Common myeloid progenitor, CD34-positive (primary cell): ENCODE measurements at regions not wholly inside any gene's neighbourhood (a gene's known extent, or its start where the extent isn't known, plus 50 kb on each side); places are given as distances from the start of the nearest gene placed in this dataset.

Experiments used
- CTCF ChIA-PET: fragments of 350-600 bp; sonication (Branson Sonifier 250); formaldehyde crosslinking; loops from one replicate; lab custom pipeline; 2021; ENCODE audit warnings: antibody characterized with exemption; lab: Charles Lee
- POLR2A ChIA-PET: fragments of 350-600 bp; sonication (Branson Sonifier 250); formaldehyde crosslinking; loops from one replicate; lab custom pipeline; 2021; ENCODE audit warnings: antibody characterized with exemption; lab: Charles Lee
- DNase-seq, 3 donors: peaks; one replicate each; pipeline versions ENCODE4 v3.0.0 to v3.0.0-alpha.2; 2013
- H3K27ac ChIP-seq, 2 experiments: 1 replicate in 1 of 2; 2 replicates in 1 of 2; pipeline ENCODE4 v1.7.0; 2013; ENCODE audit warnings: inconsistent platforms in 2 of 2, low read length in 2 of 2, mild to moderate bottlenecking in 2 of 2, low read depth in 1 of 2, moderate library complexity in 1 of 2; ENCODE audit not compliant: severe bottlenecking in 2 of 2, insufficient read depth in 1 of 2, poor library complexity in 1 of 2
- H3K27me3 ChIP-seq, 5 experiments: replicated peaks in 2 of 5; 1 replicate in 3 of 5; 2 replicates in 2 of 5; pipeline versions ENCODE4 v1.6.1 to v1.7.0; 2013; ENCODE audit warnings: low read length in 4 of 5, mild to moderate bottlenecking in 2 of 5, moderate library complexity in 2 of 5, inconsistent platforms in 1 of 5; ENCODE audit not compliant: insufficient read depth in 5 of 5, control insufficient read depth in 4 of 5
- H3K36me3 ChIP-seq, 4 experiments: 1 replicate in 2 of 4; 2 replicates in 2 of 4; pipeline versions ENCODE4 v1.6.1 to v1.7.0; 2013; ENCODE audit warnings: low read length in 3 of 4, control low read depth in 1 of 4, mild to moderate bottlenecking in 1 of 4; ENCODE audit not compliant: control insufficient read depth in 4 of 4, insufficient read depth in 4 of 4
- H3K4me1 ChIP-seq, 4 experiments: 1 replicate in 3 of 4; 2 replicates in 1 of 4; pipeline versions ENCODE4 v1.6.1 to v1.7.1; 2013; ENCODE audit warnings: low read length in 3 of 4, mild to moderate bottlenecking in 3 of 4, control low read depth in 1 of 4, inconsistent platforms in 1 of 4, moderate library complexity in 1 of 4; ENCODE audit not compliant: control insufficient read depth in 4 of 4, insufficient read depth in 4 of 4; ENCODE audit errors: control extremely low read depth in 1 of 4
- H3K4me3 ChIP-seq, 7 experiments: 1 replicate in 4 of 7; 2 replicates in 3 of 7; pipeline versions ENCODE4 v1.5.1 to v1.7.0; 2013; ENCODE audit warnings: mild to moderate bottlenecking in 7 of 7, low read length in 6 of 7, moderate library complexity in 6 of 7, inconsistent platforms in 2 of 7, low read depth in 2 of 7, control low read depth in 1 of 7; ENCODE audit not compliant: insufficient read depth in 4 of 7, control insufficient read depth in 1 of 7; ENCODE audit errors: extremely low read depth in 1 of 7
- H3K9me3 ChIP-seq, 5 experiments: 1 replicate in 4 of 5; 2 replicates in 1 of 5; pipeline versions ENCODE4 v1.6.1 to v1.7.1; 2013; ENCODE audit warnings: low read length in 4 of 5, mild to moderate bottlenecking in 2 of 5, inconsistent platforms in 1 of 5, low read depth in 1 of 5, moderate library complexity in 1 of 5; ENCODE audit not compliant: control insufficient read depth in 4 of 5, insufficient read depth in 2 of 5; ENCODE audit errors: control extremely low read depth in 1 of 5
- WGBS: methylation state at CpG from one replicate; pipeline ENCODE4 v1.1.5; 2013; ENCODE audit not compliant: insufficient coverage; 5-methylcytosine and 5-hydroxymethylcytosine counted together

DNA sequence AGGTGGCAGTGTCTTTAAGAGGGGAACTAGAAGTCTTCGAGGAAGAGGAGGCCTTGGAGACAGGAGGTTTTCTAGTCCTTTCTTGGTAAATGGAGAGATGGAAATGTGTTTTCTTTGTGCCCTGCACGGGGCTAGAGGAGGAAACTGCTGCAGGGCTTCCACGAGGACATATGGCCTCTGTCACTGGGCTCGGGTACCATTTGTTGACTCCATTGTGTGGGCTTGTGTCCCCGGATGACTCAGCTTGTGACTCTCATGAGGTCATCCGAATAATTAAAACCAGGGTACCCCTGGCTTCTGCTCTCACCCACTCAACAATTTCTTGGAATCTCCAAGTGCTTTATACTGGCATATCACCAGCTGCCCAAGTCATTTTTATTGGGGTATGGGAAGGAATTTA, 261.7 kb downstream of the KIF4B start:
- Histone ChIP-seq H3K27ac (no peak overlapping the region), H3K9me3 (no peaks in the 10 kb centered on the region), H3K27me3 (no peaks in the 10 kb centered on the region), H3K4me1 (no peaks in the 10 kb centered on the region), H3K36me3 (no peaks in the 10 kb centered on the region), H3K4me3 (no peak overlapping the region)
- WGBS, result 80% methylated on average over 5 of the region's 6 CpGs
- no peak for DNase-seq
- ChIA-PET POLR2A (no interaction called here), CTCF (interaction anchor here (0.9 kb wide), 1 partner anchor 179 kb away, joined by 3 read pairs; no protein-coding TSS in a partner anchor)

DNA sequence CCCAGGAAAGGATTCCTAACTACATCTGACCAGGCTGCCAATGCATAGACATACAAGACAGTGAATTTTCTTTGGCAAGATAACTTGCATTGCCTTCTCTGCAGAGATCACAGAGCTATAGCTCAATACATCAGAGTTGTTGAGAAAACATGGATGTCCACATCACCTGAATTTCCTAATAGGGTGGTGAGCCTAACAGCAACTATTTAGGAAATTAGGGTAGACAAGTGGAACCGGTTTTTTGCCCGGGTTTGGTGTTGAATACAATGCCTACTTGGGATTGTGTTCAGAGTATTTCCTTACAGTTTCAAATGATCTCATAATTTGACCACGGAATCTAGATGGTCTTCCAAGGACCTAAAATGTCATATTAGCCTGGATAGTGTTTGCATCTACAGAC, 262.7 kb downstream of the KIF4B start:
- Histone ChIP-seq H3K4me3 (no peak overlapping the region), H3K4me1 (no peaks in the 10 kb centered on the region), H3K9me3 (no peaks in the 10 kb centered on the region), H3K36me3 (no peaks in the 10 kb centered on the region), H3K27me3 (no peaks in the 10 kb centered on the region), H3K27ac (no peak overlapping the region)
- DNase-seq, result no peak
- POLR2A ChIA-PET, result no interaction called here
- 100% methylated on average over 3 of the region's 3 CpGs for WGBS
- CTCF ChIA-PET, result no interaction called here

DNA sequence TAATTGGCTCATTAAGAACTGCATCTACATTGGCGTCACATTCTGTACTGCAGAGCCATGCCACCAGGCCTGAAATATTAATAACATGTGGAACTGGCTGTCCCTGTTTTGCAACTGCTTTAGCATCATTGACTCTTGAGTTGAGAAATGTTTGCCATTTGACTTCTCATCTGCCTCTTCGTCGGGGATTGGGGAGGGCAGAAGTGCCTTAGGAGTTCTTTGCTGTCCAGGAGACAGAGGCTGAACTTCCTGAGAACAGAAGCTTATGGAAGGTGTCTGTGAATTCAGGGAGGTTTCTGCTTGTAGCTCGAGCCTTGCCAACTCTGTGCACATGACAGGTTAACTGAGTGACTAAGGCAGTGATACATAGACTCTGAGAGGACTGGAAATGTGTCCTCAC, 265.0 kb downstream of the KIF4B start:
- H3K9me3 ChIP-seq, result no peaks in the 10 kb centered on the region
- H3K27me3 ChIP-seq, result no peaks in the 10 kb centered on the region
- H3K36me3 ChIP-seq, result no peaks in the 10 kb centered on the region
- H3K4me3 ChIP-seq, result no peak overlapping the region
- no peak overlapping the region for H3K27ac ChIP-seq
- H3K4me1 ChIP-seq, result no peaks in the 10 kb centered on the region
- 79% methylated on average over 4 of the region's 4 CpGs for WGBS
- DNase-seq, result no peak
- CTCF ChIA-PET, result no interaction called here
- POLR2A ChIA-PET, result no interaction called here

DNA sequence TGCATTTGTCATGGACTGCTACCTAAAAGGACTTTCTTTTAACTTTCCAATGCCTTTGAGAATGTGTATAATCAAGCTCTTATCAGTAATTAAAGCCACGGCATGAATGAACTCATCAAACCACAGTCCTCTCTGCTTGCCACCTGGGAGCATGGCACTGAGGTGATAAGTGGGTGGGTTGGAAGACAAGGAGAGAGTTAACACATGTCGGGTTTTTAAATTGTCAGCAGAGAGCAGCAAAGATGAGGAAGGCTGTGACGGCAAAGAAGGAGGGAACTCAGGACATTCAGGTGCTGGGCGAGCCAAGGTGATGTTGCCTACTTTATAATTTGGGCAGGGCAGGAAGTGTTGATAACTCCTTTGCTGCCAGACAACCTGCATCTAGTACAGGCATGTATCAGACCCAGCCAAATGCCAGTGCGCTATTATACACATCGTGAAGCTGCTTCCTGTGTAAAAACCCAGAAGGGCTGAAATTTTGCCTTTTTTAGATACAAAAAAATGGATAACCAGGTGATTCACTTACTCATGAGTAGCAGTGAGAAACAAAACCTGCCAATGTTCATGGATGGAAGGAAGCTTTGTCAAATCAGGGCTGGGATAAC, 269.1 kb downstream of the KIF4B start:
- ChIA-PET CTCF (no interaction called here), POLR2A (no interaction called here)
- Histone ChIP-seq H3K27ac (no peak overlapping the region), H3K4me1 (no peaks in the 10 kb centered on the region), H3K4me3 (no peak overlapping the region), H3K36me3 (no peaks in the 10 kb centered on the region), H3K9me3 (no peaks in the 10 kb centered on the region), H3K27me3 (no peaks in the 10 kb centered on the region)
- no peak for DNase-seq
- WGBS, result 74% methylated on average over 5 of the region's 6 CpGs

DNA sequence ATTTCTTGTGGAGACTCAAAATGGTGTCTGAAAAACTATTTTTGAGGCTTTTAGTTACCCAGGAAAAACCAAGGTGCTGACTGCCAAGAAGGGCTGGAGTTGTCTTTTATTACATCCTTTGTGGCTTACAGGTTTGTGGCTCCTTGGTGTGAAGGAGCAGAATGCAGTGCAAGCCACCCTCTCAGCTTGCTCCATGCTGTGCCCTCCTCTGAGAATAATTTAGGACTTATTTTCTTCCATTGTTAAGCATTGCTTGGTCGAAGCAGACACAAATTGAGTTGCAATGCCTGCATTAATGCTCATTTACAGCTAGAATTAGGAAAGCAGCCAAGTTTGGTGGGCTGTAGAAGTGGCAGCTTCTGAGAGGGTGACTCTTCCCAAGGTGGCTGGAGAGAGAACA, 272.2 kb downstream of the KIF4B start:
- no CpG with 5 or more reads among the region's 1 CpG for WGBS
- H3K4me3 ChIP-seq, result no peak overlapping the region
- no peaks in the 10 kb centered on the region for H3K27me3 ChIP-seq
- CTCF ChIA-PET, result no interaction called here
- H3K9me3 ChIP-seq, result no peaks in the 10 kb centered on the region
- H3K36me3 ChIP-seq, result no peaks in the 10 kb centered on the region
- POLR2A ChIA-PET, result no interaction called here
- DNase-seq, result no peak
- no peaks in the 10 kb centered on the region for H3K4me1 ChIP-seq
- no peak overlapping the region for H3K27ac ChIP-seq

DNA sequence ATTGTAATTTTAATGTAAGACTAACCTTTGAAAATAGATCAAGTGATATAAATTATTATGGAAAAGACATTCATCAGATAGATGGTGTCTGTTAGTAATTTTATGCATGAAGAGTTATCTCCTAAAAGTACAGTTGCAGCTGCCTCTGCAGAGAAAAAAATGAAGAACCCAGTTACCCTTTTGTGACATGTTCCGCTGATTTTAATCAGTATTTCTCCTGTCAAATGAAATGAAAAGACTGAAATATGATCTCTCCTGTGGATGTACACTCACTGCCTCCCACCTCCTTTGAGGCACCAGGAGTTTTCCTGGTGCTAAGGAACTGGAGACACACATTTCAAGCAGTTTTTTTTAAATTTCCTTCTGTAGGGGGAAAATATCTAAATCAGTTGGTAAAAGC, 277.4 kb downstream of the KIF4B start:
- Histone ChIP-seq H3K4me1 (no peaks in the 10 kb centered on the region), H3K27ac (no peak overlapping the region), H3K27me3 (no peaks in the 10 kb centered on the region), H3K4me3 (no peak overlapping the region), H3K9me3 (no peaks in the 10 kb centered on the region), H3K36me3 (no peaks in the 10 kb centered on the region)
- CTCF ChIA-PET, result no interaction called here
- POLR2A ChIA-PET, result no interaction called here
- WGBS, result no CpG with 5 or more reads among the region's 1 CpG
- DNase-seq, result no peak

DNA sequence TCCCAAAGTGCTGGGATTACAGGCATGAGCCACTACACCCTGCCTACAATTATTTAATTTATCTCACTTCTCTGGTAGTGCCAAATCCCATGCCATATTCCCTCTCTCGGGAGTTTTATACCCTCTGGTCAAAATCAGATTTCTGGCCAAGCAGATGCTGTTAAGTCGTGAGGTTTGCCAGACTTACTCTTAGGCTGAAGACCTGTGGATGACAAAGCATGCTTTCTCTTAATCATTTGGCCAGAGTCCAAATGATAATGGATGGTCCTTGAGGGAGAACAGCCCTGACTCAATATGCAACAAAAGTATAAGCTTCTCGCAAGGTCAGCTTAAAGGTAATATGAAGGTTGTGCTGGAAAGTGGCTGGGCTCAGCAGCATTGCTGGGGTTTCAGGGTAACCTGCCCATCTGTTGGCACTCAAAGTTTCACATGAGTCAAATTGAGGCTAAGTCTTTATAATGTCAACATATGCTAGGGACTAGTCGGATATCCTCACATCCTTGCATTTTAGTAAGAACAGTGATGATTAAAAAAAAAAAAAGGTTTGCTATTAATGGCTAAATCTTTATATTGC, 280.1 kb downstream of the KIF4B start:
- Histone ChIP-seq H3K36me3 (no peaks in the 10 kb centered on the region), H3K9me3 (peaks cover 0 to 2% (median 0%) of the 10 kb centered on the region in 5 experiments), H3K4me1 (no peaks in the 10 kb centered on the region), H3K4me3 (no peak overlapping the region), H3K27ac (no peak overlapping the region), H3K27me3 (no peaks in the 10 kb centered on the region)
- DNase-seq, result no peak
- WGBS, result 96% methylated on average over 3 of the region's 4 CpGs
- ChIA-PET CTCF (no interaction called here), POLR2A (no interaction called here)
